A549 (cell line): ENCODE measurements at regions not wholly inside any gene's neighbourhood (a gene's known extent, or its start where the extent isn't known, plus 50 kb on each side); places are given as distances from the start of the nearest gene placed in this dataset.

Source experiments
- ATAC-seq, 2 experiments: fragments of 200-7000 bp in 1 of 2; fragments of >200 bp in 1 of 2; cut with Nextera tagmentation in 1 of 2; cut with Tn5 transposase in 1 of 2; 3 replicates each; pipeline versions ENCODE4 v1.8.0 to v1.9.1; 2018 to 2020; ENCODE audit warnings: mild to moderate bottlenecking in 1 of 2, moderate library complexity in 1 of 2
- CTCF ChIA-PET: fragments of 300-600 bp; sonication (Branson Sonifier 250); formaldehyde crosslinking; extraction: SDS; loops from one replicate; lab custom pipeline; 2021; ENCODE audit warnings: antibody characterized with exemption, inconsistent platforms; lab: Yijun Ruan, JAX
- POLR2A ChIA-PET: fragments of 350-600 bp; formaldehyde crosslinking; extraction: SDS; loops from one replicate; lab custom pipeline; 2021; ENCODE audit warnings: antibody characterized with exemption, inconsistent platforms; lab: Yijun Ruan, JAX
- DNase-seq, 2 experiments: peaks; one replicate each; pipeline versions ENCODE4 v3.0.0 to v3.0.0-alpha.2; 2011 to 2016; ENCODE audit warnings: low read depth in 1 of 2, low spot score in 1 of 2
- FAIRE-seq: peaks from 2 replicates; lab custom pipeline; 2011; peaks lifted over from hg19 to GRCh38; lab: Jason Lieb, UNC
- H3K27ac ChIP-seq, 2 experiments: fragments of >200 bp; sonication (Bioruptor Twin); formaldehyde crosslinking; 3 replicates each; pipeline ENCODE4 v1.5.1; 2016 to 2017
- H3K4me1 ChIP-seq: fragments of >200 bp; sonication (Bioruptor Twin); formaldehyde crosslinking; 3 replicates; pipeline ENCODE4 v1.6.1; 2016
- H3K4me2 ChIP-seq: fragments of >200 bp; sonication (Bioruptor Twin); formaldehyde crosslinking; 3 replicates; pipeline ENCODE4 v1.6.1; 2016
- H3K4me3 ChIP-seq: fragments of >200 bp; sonication (Bioruptor Twin); formaldehyde crosslinking; 3 replicates; pipeline ENCODE4 v1.5.1; 2016
- H3K9me3 ChIP-seq: fragments of >200 bp; sonication (Bioruptor Twin); formaldehyde crosslinking; 3 replicates; pipeline ENCODE4 v1.6.1; 2016
- BHLHE40 ChIP-seq: IDR thresholded peaks from 2 replicates; pipeline ENCODE4 v1.6.1; 2012; ENCODE audit warnings: low read depth, low read length, inconsistent platforms
- CBX2 ChIP-seq: fragments of 200-600 bp; sonication (generic); IDR thresholded peaks from 2 replicates; pipeline ENCODE4 v1.6.1; 2016; ENCODE audit warnings: low read depth, mild to moderate bottlenecking, borderline replicate concordance
- CBX8 ChIP-seq: fragments of 200-600 bp; sonication (generic); IDR thresholded peaks from 2 replicates; pipeline ENCODE4 v1.6.1; 2016
- CEBPB ChIP-seq, 2 experiments: fragments of >200 bp in 1 of 2; sonication (Bioruptor Twin) in 1 of 2; formaldehyde crosslinking in 1 of 2; IDR thresholded peaks; 2 replicates each; pipeline ENCODE4 v1.6.1; 2012 to 2016
- EHF ChIP-seq: fragments of 250-450 bp; sonication (Bioruptor Pico); IDR thresholded peaks from 2 replicates; pipeline ENCODE4 v1.5.0; 2020; ENCODE audit warnings: mild to moderate bottlenecking
- EP300 ChIP-seq, 2 experiments: fragments of >200 bp; sonication (Bioruptor Twin); formaldehyde crosslinking; IDR thresholded peaks; 2 replicates in 1 of 2; 3 replicates in 1 of 2; pipeline ENCODE4 v1.6.1; 2016 to 2017
- FOXS1 ChIP-seq: fragments of 250-450 bp; sonication (Bioruptor Pico); IDR thresholded peaks from 2 replicates; pipeline ENCODE4 v1.5.0; 2020; ENCODE audit warnings: mild to moderate bottlenecking, moderate library complexity
- GATA3 ChIP-seq: IDR thresholded peaks from 2 replicates; pipeline ENCODE4 v1.6.1; 2012; ENCODE audit warnings: borderline replicate concordance
- HOXA7 ChIP-seq: fragments of 250-450 bp; sonication (Bioruptor Pico); IDR thresholded peaks from 2 replicates; pipeline ENCODE4 v1.5.0; 2020; ENCODE audit warnings: mild to moderate bottlenecking, moderate library complexity
- HOXB13 ChIP-seq: fragments of 250-450 bp; sonication (Bioruptor Pico); IDR thresholded peaks from 2 replicates; pipeline ENCODE4 v1.5.0; 2020; ENCODE audit warnings: low read depth, mild to moderate bottlenecking, moderate library complexity
- JUN ChIP-seq, 2 experiments: fragments of >200 bp; sonication (Bioruptor Twin); formaldehyde crosslinking; IDR thresholded peaks; 2 replicates in 1 of 2; 3 replicates in 1 of 2; pipeline ENCODE4 v1.6.1; 2016 to 2017
- KDM1A ChIP-seq: fragments of 200-600 bp; sonication (generic); IDR thresholded peaks from 2 replicates; pipeline ENCODE4 v1.6.1; 2016; ENCODE audit warnings: low read depth, mild to moderate bottlenecking
- NFE2L2 ChIP-seq: fragments of 150-350 bp; conservative IDR thresholded peaks from 2 replicates; pipeline ENCODE4 v1.6.1; 2014; ENCODE audit warnings: low read length
- NR3C1 ChIP-seq: fragments of >200 bp; sonication (Bioruptor Twin); formaldehyde crosslinking; IDR thresholded peaks from 3 replicates; pipeline ENCODE4 v1.6.1; 2017
- POLR2A ChIP-seq: IDR thresholded peaks from 2 replicates; pipeline ENCODE4 v1.6.1; 2012; ENCODE audit warnings: mild to moderate bottlenecking, low read length
- POLR2AphosphoS2 ChIP-seq: conservative IDR thresholded peaks from 2 replicates; pipeline ENCODE4 v1.6.1; 2012; ENCODE audit warnings: low read length, improper control_type of control experiment, inconsistent platforms
- SMC3 ChIP-seq: fragments of >200 bp; sonication (Bioruptor Twin); formaldehyde crosslinking; IDR thresholded peaks from 3 replicates; pipeline ENCODE4 v1.6.1; 2018; ENCODE audit warnings: inconsistent platforms
- ZSCAN20 ChIP-seq: fragments of 250-450 bp; sonication (Bioruptor Pico); IDR thresholded peaks from 2 replicates; pipeline ENCODE4 v1.8.0; 2022; ENCODE audit warnings: mild to moderate bottlenecking, moderate library complexity
- WGBS: methylation state at CpG from one replicate; pipeline ENCODE4 v1.1.6; 2017; ENCODE audit errors: missing lambda C conversion rate; 5-methylcytosine and 5-hydroxymethylcytosine counted together
- TF ChIP-seq, protein P1 (sequence below): fragments of >200 bp; sonication (Bioruptor Twin); formaldehyde crosslinking; IDR thresholded peaks from 2 replicates; pipeline ENCODE4 v1.6.1; 2016
- TF ChIP-seq, protein P2 (sequence below): fragments of 150-350 bp; IDR thresholded peaks from 2 replicates; pipeline ENCODE4 v1.6.1; 2014; ENCODE audit warnings: low read depth, mild to moderate bottlenecking, low read length
- TF ChIP-seq, protein P3 (sequence below): fragments of >200 bp; sonication (Bioruptor Twin); formaldehyde crosslinking; IDR thresholded peaks from 3 replicates; pipeline ENCODE4 v1.5.1; 2016
- TF ChIP-seq, protein P4 (sequence below): fragments of >200 bp; sonication (Bioruptor Twin); formaldehyde crosslinking; IDR thresholded peaks from 3 replicates; pipeline ENCODE4 v1.6.1; 2016
- TF ChIP-seq, protein P5 (sequence below): IDR thresholded peaks from 2 replicates; pipeline ENCODE4 v1.6.1; 2012; ENCODE audit warnings: low read depth, borderline replicate concordance

DNA sequence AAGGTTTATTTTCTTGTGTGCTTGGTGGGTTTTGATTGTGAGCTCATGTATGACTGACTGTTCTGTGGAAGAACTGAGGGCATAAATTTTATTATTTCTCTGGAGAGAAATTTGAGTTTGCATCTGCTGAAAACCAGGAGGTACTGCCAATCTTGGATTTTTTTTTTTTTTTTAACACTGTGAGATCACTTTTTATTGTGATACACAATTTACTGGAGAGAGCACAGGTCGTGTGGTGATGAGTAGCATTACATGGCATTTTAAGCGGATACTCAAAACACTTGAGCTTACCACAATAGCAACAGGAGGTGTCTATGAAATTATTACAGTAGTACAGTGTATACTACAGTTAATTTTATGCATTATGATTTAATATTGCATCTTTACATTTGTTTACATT, 237.4 kb downstream of the MFSD1 start:
- DNase-seq (no peak), FAIRE-seq (no peak), ATAC-seq (no peak)
- 6% methylated on average over 2 of the region's 2 CpGs for WGBS
- no peaks in the 10 kb centered on the region for H3K4me1 ChIP-seq
- ChIA-PET POLR2A (no interaction called here), CTCF (interaction anchor here (0.7 kb wide), 1 partner anchor 10 kb away, joined by 3 read pairs; no protein-coding TSS in a partner anchor)
- no peak overlapping the region for H3K4me2 ChIP-seq
- TF ChIP-seq CBX8 (no peak), SMC3 (no peak), CEBPB (IDR thresholded peaks at IDR 0.05) (no peak), FOXS1 (CRISPR knock-in tag) (no peak), NFE2L2 (no peak), CBX2 (no peak), POLR2AphosphoS2 (no peak), JUN (IDR thresholded peaks at IDR 0.05) (no peak), KDM1A (no peak), ZSCAN20 (CRISPR knock-in tag) (no peak), NR3C1 (no peak), HOXB13 (CRISPR knock-in tag) (no peak), POLR2A (no peak), GATA3 (no peak), EP300 (IDR thresholded peaks at IDR 0.05) (no peak), BHLHE40 (no peak)
- TF ChIP-seq, protein P1, sequence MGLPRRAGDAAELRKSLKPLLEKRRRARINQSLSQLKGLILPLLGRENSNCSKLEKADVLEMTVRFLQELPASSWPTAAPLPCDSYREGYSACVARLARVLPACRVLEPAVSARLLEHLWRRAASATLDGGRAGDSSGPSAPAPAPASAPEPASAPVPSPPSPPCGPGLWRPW: no peak
- TF ChIP-seq, protein P2, sequence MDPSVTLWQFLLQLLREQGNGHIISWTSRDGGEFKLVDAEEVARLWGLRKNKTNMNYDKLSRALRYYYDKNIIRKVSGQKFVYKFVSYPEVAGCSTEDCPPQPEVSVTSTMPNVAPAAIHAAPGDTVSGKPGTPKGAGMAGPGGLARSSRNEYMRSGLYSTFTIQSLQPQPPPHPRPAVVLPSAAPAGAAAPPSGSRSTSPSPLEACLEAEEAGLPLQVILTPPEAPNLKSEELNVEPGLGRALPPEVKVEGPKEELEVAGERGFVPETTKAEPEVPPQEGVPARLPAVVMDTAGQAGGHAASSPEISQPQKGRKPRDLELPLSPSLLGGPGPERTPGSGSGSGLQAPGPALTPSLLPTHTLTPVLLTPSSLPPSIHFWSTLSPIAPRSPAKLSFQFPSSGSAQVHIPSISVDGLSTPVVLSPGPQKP: no peak
- TF ChIP-seq, protein P3, sequence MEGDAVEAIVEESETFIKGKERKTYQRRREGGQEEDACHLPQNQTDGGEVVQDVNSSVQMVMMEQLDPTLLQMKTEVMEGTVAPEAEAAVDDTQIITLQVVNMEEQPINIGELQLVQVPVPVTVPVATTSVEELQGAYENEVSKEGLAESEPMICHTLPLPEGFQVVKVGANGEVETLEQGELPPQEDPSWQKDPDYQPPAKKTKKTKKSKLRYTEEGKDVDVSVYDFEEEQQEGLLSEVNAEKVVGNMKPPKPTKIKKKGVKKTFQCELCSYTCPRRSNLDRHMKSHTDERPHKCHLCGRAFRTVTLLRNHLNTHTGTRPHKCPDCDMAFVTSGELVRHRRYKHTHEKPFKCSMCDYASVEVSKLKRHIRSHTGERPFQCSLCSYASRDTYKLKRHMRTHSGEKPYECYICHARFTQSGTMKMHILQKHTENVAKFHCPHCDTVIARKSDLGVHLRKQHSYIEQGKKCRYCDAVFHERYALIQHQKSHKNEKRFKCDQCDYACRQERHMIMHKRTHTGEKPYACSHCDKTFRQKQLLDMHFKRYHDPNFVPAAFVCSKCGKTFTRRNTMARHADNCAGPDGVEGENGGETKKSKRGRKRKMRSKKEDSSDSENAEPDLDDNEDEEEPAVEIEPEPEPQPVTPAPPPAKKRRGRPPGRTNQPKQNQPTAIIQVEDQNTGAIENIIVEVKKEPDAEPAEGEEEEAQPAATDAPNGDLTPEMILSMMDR: no peak
- TF ChIP-seq, protein P4, sequence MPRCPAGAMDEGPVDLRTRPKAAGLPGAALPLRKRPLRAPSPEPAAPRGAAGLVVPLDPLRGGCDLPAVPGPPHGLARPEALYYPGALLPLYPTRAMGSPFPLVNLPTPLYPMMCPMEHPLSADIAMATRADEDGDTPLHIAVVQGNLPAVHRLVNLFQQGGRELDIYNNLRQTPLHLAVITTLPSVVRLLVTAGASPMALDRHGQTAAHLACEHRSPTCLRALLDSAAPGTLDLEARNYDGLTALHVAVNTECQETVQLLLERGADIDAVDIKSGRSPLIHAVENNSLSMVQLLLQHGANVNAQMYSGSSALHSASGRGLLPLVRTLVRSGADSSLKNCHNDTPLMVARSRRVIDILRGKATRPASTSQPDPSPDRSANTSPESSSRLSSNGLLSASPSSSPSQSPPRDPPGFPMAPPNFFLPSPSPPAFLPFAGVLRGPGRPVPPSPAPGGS: no peak
- H3K9me3 ChIP-seq: no peaks in the 10 kb centered on the region
- no peak overlapping the region for H3K4me3 ChIP-seq
- no peak overlapping the region for H3K27ac ChIP-seq

DNA sequence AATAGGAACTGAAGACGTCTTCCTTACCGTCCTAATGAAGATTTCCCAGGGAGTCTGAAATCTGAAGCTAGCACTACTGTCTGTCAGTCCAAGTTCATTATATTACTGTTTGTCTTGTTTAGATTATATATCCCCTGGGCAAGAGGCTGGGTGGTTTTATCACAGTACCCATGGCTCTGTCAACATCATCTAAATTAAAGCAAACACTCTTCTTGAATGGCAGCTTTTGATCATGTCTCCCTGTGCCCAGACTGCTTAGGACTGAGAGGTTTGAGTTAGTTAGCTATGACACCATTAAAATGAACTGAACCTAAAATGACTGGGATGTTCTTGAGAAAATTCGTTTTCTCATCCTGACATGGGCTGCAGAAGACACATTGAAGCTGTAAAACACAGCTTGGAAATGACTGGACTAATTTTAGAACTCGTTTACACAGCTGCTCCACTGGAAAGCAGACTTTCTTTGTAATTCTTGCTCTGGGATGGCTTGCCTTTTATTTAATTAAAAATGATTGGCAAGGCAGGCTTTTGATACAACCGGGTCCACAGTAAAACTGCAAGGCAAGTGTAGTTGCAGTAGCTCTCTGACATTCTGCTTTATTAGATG, 243.5 kb downstream of the MFSD1 start:
- WGBS: 15% methylated on average over 5 of the region's 5 CpGs
- DNase-seq (no peak), FAIRE-seq (no peak), ATAC-seq (no peak)
- Histone ChIP-seq H3K4me3 (no peak overlapping the region), H3K4me2 (no peak overlapping the region), H3K4me1 (no peaks in the 10 kb centered on the region), H3K27ac (no peak overlapping the region), H3K9me3 (no peaks in the 10 kb centered on the region)
- CTCF ChIA-PET: no interaction called here
- TF ChIP-seq KDM1A (no peak), HOXA7 (no peak), POLR2AphosphoS2 (no peak), NFE2L2 (no peak), EHF (no peak), SMC3 (no peak)
- TF ChIP-seq, protein P5, sequence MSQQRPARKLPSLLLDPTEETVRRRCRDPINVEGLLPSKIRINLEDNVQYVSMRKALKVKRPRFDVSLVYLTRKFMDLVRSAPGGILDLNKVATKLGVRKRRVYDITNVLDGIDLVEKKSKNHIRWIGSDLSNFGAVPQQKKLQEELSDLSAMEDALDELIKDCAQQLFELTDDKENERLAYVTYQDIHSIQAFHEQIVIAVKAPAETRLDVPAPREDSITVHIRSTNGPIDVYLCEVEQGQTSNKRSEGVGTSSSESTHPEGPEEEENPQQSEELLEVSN: no peak
- TF ChIP-seq, protein P2: no peak
- POLR2A ChIA-PET: no interaction called here
